ENCODE measurements at regions not wholly inside any gene's neighbourhood (a gene's known extent, or its start where the extent isn't known, plus 50 kb on each side); places are given as distances from the start of the nearest gene placed in this dataset.

DNA sequence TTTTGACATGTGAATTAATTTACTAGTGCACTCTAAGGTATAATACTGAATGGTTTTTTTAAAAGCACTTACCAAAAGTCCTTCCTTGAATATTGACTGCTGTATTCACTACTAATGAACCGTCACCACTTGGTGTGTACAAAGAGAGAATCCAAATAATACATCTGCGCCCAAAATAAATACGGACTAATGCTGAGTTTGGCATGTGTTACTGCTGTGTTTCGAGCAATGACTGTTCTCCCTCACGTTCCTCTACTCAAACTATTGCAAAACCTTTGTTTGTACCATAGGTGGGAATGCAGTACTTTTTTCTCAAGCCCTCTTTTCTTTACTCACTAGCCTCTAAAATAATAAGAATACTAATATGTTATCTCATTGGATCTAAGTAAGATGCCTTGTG lies 305.5 kb downstream of the QKI start:
- H4K91ac ChIP-seq (ENCODE audit: low read length), result no peak overlapping the region
- no peak for DNase-seq
- no peak overlapping the region for H2BK15ac ChIP-seq (ENCODE audit: low read depth, poor library complexity, severe bottlenecking)
- 94% methylated on average over 5 of the region's 5 CpGs for WGBS
- H3K79me1 ChIP-seq (replicated peaks; ENCODE audit: low read length, poor library complexity, severe bottlenecking), result no peaks in the 10 kb centered on the region
- no peak overlapping the region for H2AFZ ChIP-seq (ENCODE audit: low read depth, low read length)
- H3K9ac ChIP-seq (ENCODE audit: low read length), result no peak overlapping the region
- H3K18ac ChIP-seq (ENCODE audit: low read depth in 1 of 2, low read length in 2 of 2), result no peak overlapping the region
- no peak overlapping the region for H2BK5ac ChIP-seq (ENCODE audit: low read depth, low read length, poor library complexity, severe bottlenecking)
- no peak overlapping the region for H4K8ac ChIP-seq (ENCODE audit: low read length)
- no peaks in the 10 kb centered on the region for H3K4me1 ChIP-seq (ENCODE audit: control insufficient read depth, insufficient read depth, low read depth, low read length)
- H3K23ac ChIP-seq (ENCODE audit: low read length in 2 of 2), result no peak overlapping the region
- no peaks in the 10 kb centered on the region for H3K9me3 ChIP-seq (ENCODE audit: control insufficient read depth, low read length)
- no peak overlapping the region for H2BK12ac ChIP-seq (ENCODE audit: low read length in 2 of 2)
- H2AK5ac ChIP-seq (ENCODE audit: low read length, severe bottlenecking), result no peak overlapping the region
- H3K14ac ChIP-seq (ENCODE audit: low read length in 2 of 2), result no peak overlapping the region
- no peak overlapping the region for H3K27ac ChIP-seq (ENCODE audit: low read length, poor library complexity, severe bottlenecking)
- no peaks in the 10 kb centered on the region for H3K36me3 ChIP-seq (ENCODE audit: control insufficient read depth in 1 of 2, insufficient read depth in 2 of 2, low read depth in 1 of 2, low read length in 2 of 2)
- H3K4ac ChIP-seq (ENCODE audit: low read depth in 1 of 2, low read length in 2 of 2), result no peak overlapping the region
- no peak overlapping the region for H3K4me2 ChIP-seq (ENCODE audit: low read length, poor library complexity, severe bottlenecking)
- no peak overlapping the region for H3K4me3 ChIP-seq (ENCODE audit: insufficient read depth in 1 of 2, low read depth in 1 of 2, low read length in 2 of 2)
- H3K27me3 ChIP-seq (ENCODE audit: control insufficient read depth in 1 of 2, insufficient read depth in 1 of 2, low read length in 2 of 2), result no peaks in the 10 kb centered on the region
- no peak overlapping the region for H2BK120ac ChIP-seq (ENCODE audit: low read depth, low read length)

DNA sequence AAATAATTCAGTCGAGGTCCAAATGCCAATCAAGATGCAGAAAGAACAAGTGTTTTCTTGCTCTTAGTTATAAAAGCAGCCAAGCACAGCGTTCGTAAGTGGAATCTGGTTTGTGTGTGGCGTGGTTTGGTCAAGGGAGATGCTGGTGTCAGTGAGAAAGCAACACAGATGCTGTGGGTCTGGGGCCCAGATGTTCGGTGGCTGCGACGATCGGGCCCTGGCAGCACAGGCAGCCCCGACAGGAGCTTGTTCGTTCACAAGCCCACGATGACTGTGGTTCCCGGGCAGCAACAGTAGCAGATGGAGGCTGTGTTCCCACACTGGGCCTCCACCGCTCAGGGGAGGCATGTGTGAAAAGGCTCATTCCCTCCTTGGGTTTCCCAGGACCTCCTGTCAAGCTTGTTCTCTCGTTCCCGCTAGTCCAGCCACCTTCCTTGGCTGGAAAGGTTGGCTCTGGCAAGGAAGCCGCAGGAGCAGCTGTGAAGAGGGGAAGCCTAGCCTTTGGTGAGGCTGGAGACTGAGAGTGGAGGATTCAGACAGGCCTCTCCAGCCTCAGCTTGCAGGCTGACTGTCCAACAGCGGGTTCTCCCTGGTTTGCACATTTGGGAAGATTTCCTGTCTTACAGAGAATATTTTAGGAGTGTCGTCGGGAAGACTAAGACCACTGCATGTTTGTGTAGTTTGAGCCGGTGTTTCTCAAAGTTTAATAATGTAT lies 304.7 kb downstream of the QKI start:
- Histone ChIP-seq H3K9me3 (ENCODE audit: control insufficient read depth, low read length) (no peaks in the 10 kb centered on the region), H3K4ac (ENCODE audit: low read depth in 1 of 2, low read length in 2 of 2) (no peak overlapping the region), H3K4me2 (ENCODE audit: low read length, poor library complexity, severe bottlenecking) (no peak overlapping the region), H4K8ac (ENCODE audit: low read length) (no peak overlapping the region), H3K18ac (ENCODE audit: low read depth in 1 of 2, low read length in 2 of 2) (no peak overlapping the region), H2BK120ac (ENCODE audit: low read depth, low read length) (no peak overlapping the region), H3K14ac (ENCODE audit: low read length in 2 of 2) (no peak overlapping the region), H3K23ac (ENCODE audit: low read length in 2 of 2) (no peak overlapping the region), H2BK12ac (ENCODE audit: low read length in 2 of 2) (no peak overlapping the region), H3K36me3 (ENCODE audit: control insufficient read depth in 1 of 2, insufficient read depth in 2 of 2, low read depth in 1 of 2, low read length in 2 of 2) (no peaks in the 10 kb centered on the region), H2AK5ac (ENCODE audit: low read length, severe bottlenecking) (no peak overlapping the region), H3K9ac (ENCODE audit: low read length) (no peak overlapping the region), H2AFZ (ENCODE audit: low read depth, low read length) (no peak overlapping the region), H2BK5ac (ENCODE audit: low read depth, low read length, poor library complexity, severe bottlenecking) (no peak overlapping the region), H2BK15ac (ENCODE audit: low read depth, poor library complexity, severe bottlenecking) (no peak overlapping the region), H3K79me1 (replicated peaks; ENCODE audit: low read length, poor library complexity, severe bottlenecking) (no peaks in the 10 kb centered on the region), H3K27ac (ENCODE audit: low read length, poor library complexity, severe bottlenecking) (no peak overlapping the region), H4K91ac (ENCODE audit: low read length) (no peak overlapping the region), H3K4me1 (ENCODE audit: control insufficient read depth, insufficient read depth, low read depth, low read length) (no peaks in the 10 kb centered on the region), H3K4me3 (ENCODE audit: insufficient read depth in 1 of 2, low read depth in 1 of 2, low read length in 2 of 2) (no peak overlapping the region), H3K27me3 (ENCODE audit: control insufficient read depth in 1 of 2, insufficient read depth in 1 of 2, low read length in 2 of 2) (no peaks in the 10 kb centered on the region)
- DNase-seq, result no peak
- 87% methylated on average over 17 of the region's 20 CpGs for WGBS

DNA sequence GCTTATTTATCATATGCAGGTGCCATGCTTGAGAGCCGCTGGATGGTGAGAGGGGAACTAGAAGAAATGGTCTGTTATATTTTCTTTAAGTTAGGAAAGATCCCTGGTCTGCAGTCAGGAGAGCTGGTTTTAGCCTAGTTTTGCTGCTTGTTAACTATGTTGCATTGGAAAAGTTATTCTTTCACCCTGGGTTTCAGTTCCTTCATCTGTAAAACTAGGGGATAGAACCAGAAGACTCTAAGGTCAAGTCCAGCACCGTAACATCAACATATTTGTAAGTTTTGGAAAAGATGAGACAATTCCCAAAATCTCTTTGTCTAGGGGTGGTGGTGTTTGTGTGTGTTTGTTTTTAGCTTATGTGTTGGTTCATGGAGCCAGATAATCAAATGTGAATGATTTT lies 304.0 kb downstream of the QKI start:
- H3K79me1 ChIP-seq (replicated peaks; ENCODE audit: low read length, poor library complexity, severe bottlenecking), result no peaks in the 10 kb centered on the region
- H3K23ac ChIP-seq (ENCODE audit: low read length in 2 of 2), result no peak overlapping the region
- no peak overlapping the region for H3K4ac ChIP-seq (ENCODE audit: low read depth in 1 of 2, low read length in 2 of 2)
- H3K18ac ChIP-seq (ENCODE audit: low read depth in 1 of 2, low read length in 2 of 2), result no peak overlapping the region
- no peak overlapping the region for H3K4me2 ChIP-seq (ENCODE audit: low read length, poor library complexity, severe bottlenecking)
- H3K9me3 ChIP-seq (ENCODE audit: control insufficient read depth, low read length), result no peaks in the 10 kb centered on the region
- H2AFZ ChIP-seq (ENCODE audit: low read depth, low read length), result no peak overlapping the region
- no peak overlapping the region for H2BK5ac ChIP-seq (ENCODE audit: low read depth, low read length, poor library complexity, severe bottlenecking)
- H3K36me3 ChIP-seq (ENCODE audit: control insufficient read depth in 1 of 2, insufficient read depth in 2 of 2, low read depth in 1 of 2, low read length in 2 of 2), result no peaks in the 10 kb centered on the region
- H2BK15ac ChIP-seq (ENCODE audit: low read depth, poor library complexity, severe bottlenecking), result no peak overlapping the region
- H3K14ac ChIP-seq (ENCODE audit: low read length in 2 of 2), result no peak overlapping the region
- WGBS, result 98% methylated on average over 2 of the region's 2 CpGs
- H4K8ac ChIP-seq (ENCODE audit: low read length), result no peak overlapping the region
- H2BK120ac ChIP-seq (ENCODE audit: low read depth, low read length), result no peak overlapping the region
- no peak overlapping the region for H3K27ac ChIP-seq (ENCODE audit: low read length, poor library complexity, severe bottlenecking)
- H3K27me3 ChIP-seq (ENCODE audit: control insufficient read depth in 1 of 2, insufficient read depth in 1 of 2, low read length in 2 of 2), result no peaks in the 10 kb centered on the region
- H2AK5ac ChIP-seq (ENCODE audit: low read length, severe bottlenecking), result no peak overlapping the region
- no peak overlapping the region for H3K4me3 ChIP-seq (ENCODE audit: insufficient read depth in 1 of 2, low read depth in 1 of 2, low read length in 2 of 2)
- H2BK12ac ChIP-seq (ENCODE audit: low read length in 2 of 2), result no peak overlapping the region
- H3K4me1 ChIP-seq (ENCODE audit: control insufficient read depth, insufficient read depth, low read depth, low read length), result no peaks in the 10 kb centered on the region
- H4K91ac ChIP-seq (ENCODE audit: low read length), result no peak overlapping the region
- no peak for DNase-seq
- H3K9ac ChIP-seq (ENCODE audit: low read length), result no peak overlapping the region

DNA sequence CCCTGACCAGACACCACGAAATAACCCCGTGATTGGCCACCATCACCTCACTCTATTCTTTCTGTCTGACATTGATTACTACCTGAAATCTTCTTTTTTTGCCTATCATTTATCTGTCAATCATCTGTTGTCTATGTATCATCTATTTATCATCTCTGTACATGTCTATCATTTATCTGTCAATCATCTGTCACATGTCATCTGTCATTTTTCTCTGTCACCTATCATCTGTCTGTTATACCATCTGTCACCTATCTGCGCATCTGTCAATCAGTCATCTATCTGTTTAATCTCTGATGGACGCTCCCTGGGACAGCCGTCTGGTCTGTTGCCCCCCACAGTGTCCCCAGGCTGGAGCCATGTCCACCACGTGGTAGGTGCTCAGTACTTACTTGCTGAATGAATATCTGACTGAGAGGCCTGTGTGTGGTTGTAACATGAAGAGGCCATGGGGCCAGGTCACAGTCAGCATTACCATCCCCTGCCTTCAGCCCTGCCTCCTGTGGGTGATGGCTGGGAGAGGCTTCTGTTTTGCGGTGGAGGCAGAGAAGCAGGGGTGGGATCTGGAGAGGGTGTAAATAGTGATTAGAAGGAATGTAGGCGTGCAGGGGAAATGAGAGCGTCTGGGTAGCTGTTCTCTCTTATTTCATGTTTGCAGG lies 302.7 kb downstream of the QKI start:
- Histone ChIP-seq H4K91ac (ENCODE audit: low read length) (no peak overlapping the region), H3K18ac (ENCODE audit: low read depth in 1 of 2, low read length in 2 of 2) (no peak overlapping the region), H4K8ac (ENCODE audit: low read length) (no peak overlapping the region), H3K9ac (ENCODE audit: low read length) (no peak overlapping the region), H3K4me3 (ENCODE audit: insufficient read depth in 1 of 2, low read depth in 1 of 2, low read length in 2 of 2) (no peak overlapping the region), H2BK12ac (ENCODE audit: low read length in 2 of 2) (no peak overlapping the region), H3K23ac (ENCODE audit: low read length in 2 of 2) (no peak overlapping the region), H3K4me2 (ENCODE audit: low read length, poor library complexity, severe bottlenecking) (no peak overlapping the region), H2BK15ac (ENCODE audit: low read depth, poor library complexity, severe bottlenecking) (no peak overlapping the region), H3K27ac (ENCODE audit: low read length, poor library complexity, severe bottlenecking) (no peak overlapping the region), H2AFZ (ENCODE audit: low read depth, low read length) (no peak overlapping the region), H3K4me1 (ENCODE audit: control insufficient read depth, insufficient read depth, low read depth, low read length) (no peaks in the 10 kb centered on the region), H3K9me3 (ENCODE audit: control insufficient read depth, low read length) (no peaks in the 10 kb centered on the region), H3K36me3 (ENCODE audit: control insufficient read depth in 1 of 2, insufficient read depth in 2 of 2, low read depth in 1 of 2, low read length in 2 of 2) (no peaks in the 10 kb centered on the region), H3K4ac (ENCODE audit: low read depth in 1 of 2, low read length in 2 of 2) (no peak overlapping the region), H3K14ac (ENCODE audit: low read length in 2 of 2) (no peak overlapping the region), H2BK5ac (ENCODE audit: low read depth, low read length, poor library complexity, severe bottlenecking) (no peak overlapping the region), H3K79me1 (replicated peaks; ENCODE audit: low read length, poor library complexity, severe bottlenecking) (no peaks in the 10 kb centered on the region), H2AK5ac (ENCODE audit: low read length, severe bottlenecking) (no peak overlapping the region), H2BK120ac (ENCODE audit: low read depth, low read length) (no peak overlapping the region), H3K27me3 (ENCODE audit: control insufficient read depth in 1 of 2, insufficient read depth in 1 of 2, low read length in 2 of 2) (no peaks in the 10 kb centered on the region)
- 83% methylated on average over 7 of the region's 9 CpGs for WGBS
- DNase-seq, result no peak
